NCI-H1105 (cell line): ENCODE measurements at regions not wholly inside any gene's neighbourhood (a gene's known extent, or its start where the extent isn't known, plus 50 kb on each side); places are given as distances from the start of the nearest gene placed in this dataset.
A peak's percentile ranks its signal among the peaks of the same experiment; 100 is the strongest.

Source experiments
- DNase-seq: peaks from one replicate; lab custom pipeline; 2025; lab: John Stamatoyannopoulos, UW

- DNase-seq, result no peak
These were observed 180.6 kb downstream of the RDH14 start for GRCh38 chr2:18379870-18380269.

DNA sequence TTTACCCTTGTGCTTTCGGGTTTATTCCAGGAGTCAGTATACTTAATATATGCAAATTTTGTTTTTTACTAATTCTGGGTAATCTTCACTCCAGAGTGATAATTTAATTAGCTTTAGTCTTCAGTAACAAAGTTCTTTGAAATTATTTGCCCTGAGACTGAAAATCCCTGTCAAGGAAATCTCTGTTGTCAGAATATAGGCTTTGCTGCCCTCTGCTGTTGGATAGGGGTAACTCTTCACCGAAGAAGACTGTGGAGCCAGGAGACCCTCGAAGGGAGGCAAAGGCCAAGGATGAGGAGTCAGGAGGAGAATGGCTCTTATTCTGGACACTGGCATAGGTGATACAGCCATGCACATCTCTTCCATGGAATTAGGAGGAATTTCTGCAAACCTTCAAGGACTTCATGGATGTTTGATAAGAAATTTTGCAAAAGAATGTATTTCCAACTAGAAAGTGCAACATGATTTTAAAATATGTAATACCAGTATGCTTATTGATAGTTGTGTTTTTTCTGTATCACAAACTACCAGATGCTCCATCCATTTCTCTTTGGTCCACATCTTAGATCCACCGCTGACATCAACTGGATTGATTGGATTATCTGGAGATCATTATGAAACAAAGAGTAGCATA lies 182.3 kb downstream of the RDH14 start:
- peak; percentile 16 for DNase-seq

DNA sequence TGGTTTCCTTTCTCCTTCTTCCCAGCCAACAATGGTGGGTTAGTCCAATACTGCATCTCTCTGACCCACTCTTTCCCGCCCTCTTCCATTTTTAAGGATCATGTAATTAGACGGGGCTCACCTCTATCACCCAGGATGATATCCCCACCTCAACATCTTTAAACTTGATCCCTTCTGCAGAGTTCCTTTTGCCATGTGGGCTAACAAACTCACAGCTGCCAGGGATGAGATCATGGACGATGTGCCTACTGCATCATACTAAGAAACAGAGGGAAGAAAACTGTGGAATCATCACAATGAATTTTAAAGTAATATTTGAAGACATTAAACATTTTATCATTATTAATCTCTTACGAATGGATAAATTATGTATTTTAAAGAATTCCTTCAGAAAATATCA lies 183.5 kb downstream of the RDH14 start:
- no peak for DNase-seq

- no peak for DNase-seq
These were observed 186.8 kb downstream of the RDH14 start for GRCh38 chr2:18373664-18374063.

DNA sequence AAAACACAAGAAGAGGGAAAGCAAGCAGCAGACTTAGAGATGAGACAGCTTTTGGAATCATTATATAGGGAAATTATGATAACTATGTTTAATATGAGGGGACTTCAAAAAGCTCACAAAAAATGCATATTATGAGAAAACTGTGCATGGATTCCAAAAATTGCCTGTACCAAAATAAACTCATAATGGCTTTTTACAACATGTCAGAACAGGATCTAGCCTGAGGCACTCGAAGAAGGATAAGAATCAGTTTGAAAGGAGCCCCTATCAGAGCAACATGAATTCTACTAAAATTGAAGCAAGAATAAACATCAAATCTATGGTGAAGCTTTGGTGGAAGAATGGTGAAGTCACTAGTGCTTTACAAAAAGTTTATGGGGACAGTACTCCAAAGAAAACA lies 187.4 kb downstream of the RDH14 start:
- no peak for DNase-seq

GRCh38 chr2:18372641-18373040 lies 187.8 kb downstream of the RDH14 start:
- DNase-seq, result no peak

GRCh38 chr2:18369760-18370159 lies 190.7 kb downstream of the RDH14 start:
- DNase-seq, result no peak

DNA sequence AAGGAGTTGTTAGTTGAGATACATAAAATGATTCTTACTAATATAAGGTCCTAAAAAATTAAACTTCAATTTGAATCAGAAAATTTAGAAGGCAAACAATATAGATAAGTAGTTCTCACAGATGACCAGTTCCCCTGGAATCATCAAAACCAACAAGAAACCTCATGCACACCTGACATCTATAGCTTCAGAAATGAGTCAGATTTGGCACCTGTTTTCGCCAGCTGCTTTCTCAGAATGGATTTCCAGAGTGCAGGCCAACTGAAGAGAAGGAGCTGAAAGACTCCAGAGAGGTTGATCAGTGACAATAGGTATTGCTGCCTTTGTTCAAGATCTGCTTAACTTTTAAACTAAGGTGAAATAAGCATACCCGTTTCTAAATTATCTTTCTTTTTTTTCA lies 192.4 kb downstream of the RDH14 start:
- DNase-seq, result no peak

- DNase-seq, result no peak
These were observed 195.1 kb downstream of the RDH14 start for GRCh38 chr2:18365342-18365741.

GRCh38 chr2:18363348-18363747 lies 197.1 kb downstream of the RDH14 start:
- no peak for DNase-seq

GRCh38 chr2:18362696-18363095 lies 197.8 kb downstream of the RDH14 start:
- DNase-seq, result no peak

DNA sequence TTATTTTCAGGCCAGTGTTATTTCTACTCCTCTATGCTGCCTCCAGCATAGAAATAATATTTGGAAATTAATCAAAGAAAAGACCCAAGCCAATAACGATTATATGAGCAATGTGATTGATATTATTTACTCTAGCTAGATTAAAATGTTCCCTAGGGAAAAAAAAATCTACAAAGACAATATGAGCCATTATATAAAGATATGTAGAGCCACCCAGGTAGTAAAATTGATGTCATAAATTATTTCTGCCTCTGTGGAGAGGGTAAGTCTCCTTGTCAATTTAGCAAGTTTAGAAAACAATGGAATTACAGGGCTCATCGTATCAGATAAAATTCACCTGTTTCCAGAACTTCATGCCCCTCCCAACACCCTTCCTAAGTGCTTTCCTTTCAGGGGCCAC lies 202.9 kb downstream of the RDH14 start:
- DNase-seq, result no peak

GRCh38 chr2:18356676-18357075 lies 203.8 kb downstream of the RDH14 start:
- no peak for DNase-seq

DNA sequence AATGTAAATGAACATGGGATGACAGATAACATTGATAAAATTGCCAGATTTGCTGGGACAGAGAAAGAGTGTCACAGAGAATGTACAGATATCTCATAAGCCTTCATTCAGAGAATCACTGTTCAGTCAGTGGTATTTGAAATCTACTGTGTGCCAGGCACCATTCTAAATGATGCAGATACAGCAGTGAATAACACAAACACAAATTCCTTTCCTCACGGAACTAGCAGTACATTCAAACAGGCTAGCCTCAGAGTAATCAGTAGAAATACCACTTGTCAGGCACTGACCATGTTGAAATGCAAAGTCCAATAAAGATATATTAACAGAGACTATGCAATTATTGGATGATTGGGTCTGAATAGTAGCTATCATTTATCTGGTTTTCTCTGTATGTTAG lies 211.0 kb downstream of the RDH14 start:
- DNase-seq, result no peak

- DNase-seq, result no peak
These were observed 213.6 kb downstream of the RDH14 start for GRCh38 chr2:18346874-18347273.

DNA sequence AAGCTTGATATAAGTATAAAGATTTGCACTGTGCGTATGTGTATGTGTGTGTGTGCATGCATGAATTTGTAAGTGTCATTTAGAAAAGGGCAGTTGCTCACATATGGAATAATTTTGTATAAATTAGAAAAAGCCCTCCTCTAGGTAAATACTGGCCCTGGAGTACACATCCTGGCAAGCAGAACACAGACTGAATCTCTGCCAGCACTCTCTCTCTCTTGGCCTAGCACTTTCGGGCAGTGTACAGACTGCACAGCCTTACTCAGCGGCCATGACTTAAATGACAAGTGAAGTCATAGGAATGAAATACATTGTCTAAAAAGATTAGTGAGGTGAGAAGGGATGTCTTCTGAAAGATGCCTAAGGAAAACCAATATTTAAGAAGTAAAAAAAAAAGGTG lies 214.1 kb downstream of the RDH14 start:
- DNase-seq, result no peak

- no peak for DNase-seq
These were observed 214.6 kb downstream of the RDH14 start for GRCh38 chr2:18345848-18346247.

- DNase-seq, result no peak
These were observed 217.6 kb downstream of the RDH14 start for GRCh38 chr2:18342901-18343300.

DNA sequence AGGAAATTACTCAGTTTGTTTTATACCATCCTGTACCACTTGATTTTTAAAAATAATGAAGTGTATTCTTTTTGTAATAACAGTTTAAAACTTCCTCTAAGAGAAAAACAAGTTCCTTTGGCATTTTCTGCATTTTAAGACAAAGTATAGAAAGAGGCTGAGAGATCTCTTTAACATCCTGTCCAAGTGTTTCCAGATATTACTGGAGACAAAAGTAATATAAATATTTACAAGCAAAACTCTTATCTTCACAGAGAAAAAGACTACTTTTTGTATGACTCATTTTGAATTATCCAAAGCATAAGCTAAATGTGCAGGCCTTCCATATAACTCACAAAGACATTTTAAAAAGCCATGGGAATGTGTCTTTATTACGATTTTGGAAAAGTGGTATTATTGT lies 221.1 kb downstream of the RDH14 start:
- DNase-seq, result no peak

DNA sequence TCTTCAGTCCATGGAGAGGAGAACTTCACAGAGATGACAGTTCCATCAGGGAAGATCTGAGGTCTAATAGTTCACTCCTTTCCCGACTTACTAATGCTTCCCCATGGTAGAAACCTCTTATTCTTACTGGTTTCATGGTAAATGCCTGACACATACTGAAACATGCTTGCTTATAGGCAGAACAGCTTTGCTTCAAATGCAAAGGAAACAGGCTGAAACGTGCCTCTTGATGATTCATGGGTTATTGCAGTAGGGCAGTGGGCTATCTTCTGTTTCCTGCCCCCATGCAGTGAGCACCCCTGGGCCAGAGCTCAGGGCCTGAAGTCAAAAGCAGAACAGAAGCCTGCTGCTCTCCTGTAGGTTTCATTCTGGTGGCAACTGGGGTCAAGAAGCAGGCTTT lies 223.5 kb downstream of the RDH14 start:
- no peak for DNase-seq

- no peak for DNase-seq
These were observed 228.0 kb downstream of the RDH14 start for GRCh38 chr2:18332477-18332876.

DNA sequence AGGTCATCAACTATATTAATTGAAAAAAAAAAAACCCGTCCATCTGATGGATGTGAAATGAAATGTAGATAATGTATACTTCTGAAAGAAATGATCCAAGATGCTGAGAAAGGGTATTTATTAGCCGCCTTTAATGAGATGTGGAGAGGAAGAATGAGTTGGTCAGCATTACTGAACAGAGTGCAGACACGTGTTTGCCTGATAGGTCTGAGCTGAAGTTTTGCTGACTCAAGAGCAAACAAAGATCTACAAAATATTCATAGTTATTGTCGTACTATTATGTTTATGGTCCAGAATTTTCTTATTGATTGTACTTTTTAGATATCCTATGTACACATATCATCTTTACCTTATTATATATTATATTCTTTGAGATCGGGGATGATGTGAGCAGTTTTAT lies 235.3 kb downstream of the RDH14 start:
- no peak for DNase-seq

- no peak for DNase-seq
These were observed 240.5 kb downstream of the RDH14 start for GRCh38 chr2:18319987-18320386.

DNA sequence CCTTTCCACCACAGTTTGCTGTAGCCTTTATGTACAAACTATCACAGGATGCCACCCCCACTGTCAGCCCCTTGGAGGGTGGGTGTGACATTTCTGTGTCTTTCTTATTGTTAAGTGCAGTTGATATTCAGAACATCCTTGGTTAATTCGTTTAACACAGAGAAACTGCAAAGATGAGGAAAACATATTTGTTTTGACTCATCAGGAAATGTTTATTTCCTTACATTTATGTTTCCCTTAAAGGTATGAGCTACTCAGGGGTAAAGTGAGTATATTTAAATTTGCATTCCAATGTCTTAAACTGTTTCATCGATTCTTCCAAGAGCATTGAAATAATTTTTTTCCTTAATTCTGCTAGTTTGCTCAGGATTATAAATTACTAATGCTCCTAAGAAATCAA lies 243.4 kb downstream of the RDH14 start:
- no peak for DNase-seq

DNA sequence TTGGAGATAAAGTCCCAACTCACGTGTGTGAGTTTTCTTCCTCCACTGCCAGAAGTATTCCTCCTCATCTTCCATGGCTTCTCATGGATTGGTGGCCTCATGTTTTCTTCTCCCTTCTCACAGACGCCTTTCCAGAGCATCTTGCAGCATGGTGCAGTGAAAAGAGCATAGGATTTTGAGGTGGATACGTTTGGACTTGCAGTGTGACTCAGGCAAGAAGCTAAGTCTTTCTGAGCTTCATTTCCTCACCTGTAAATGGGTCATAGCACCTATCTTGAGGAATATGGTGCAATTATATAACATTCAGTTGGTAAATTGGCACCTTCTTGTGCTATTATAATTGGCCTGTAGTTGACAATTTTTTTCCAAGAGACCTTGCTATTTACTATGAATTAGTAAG lies 247.6 kb downstream of the RDH14 start:
- DNase-seq, result no peak
